DND-41 (cell line): ENCODE measurements at regions not wholly inside any gene's neighbourhood (a gene's known extent, or its start where the extent isn't known, plus 50 kb on each side); places are given as distances from the start of the nearest gene placed in this dataset.

ENCODE experiments used
- ATAC-seq: fragments of 200-7000 bp; cut with Tn5 transposase; 3 replicates; pipeline ENCODE4 v1.9.1; 2021; ENCODE audit warnings: low read depth; ENCODE audit not compliant: insufficient read depth
- DNase-seq: peaks from one replicate; pipeline ENCODE4 v3.0.0-alpha.2; 2020
- H2AFZ ChIP-seq: 2 replicates; pipeline ENCODE4 v1.6.0; 2012; ENCODE audit warnings: low read depth, low read length
- H3K27ac ChIP-seq: 2 replicates; pipeline ENCODE4 v1.5.1; 2012; ENCODE audit warnings: low read length, inconsistent platforms
- H3K27me3 ChIP-seq: fragments of 200-600 bp; sonication (generic); 2 replicates; pipeline ENCODE4 v1.6.0; 2012; ENCODE audit warnings: low read length, mild to moderate bottlenecking, inconsistent platforms; ENCODE audit not compliant: insufficient read depth, poor library complexity
- H3K36me3 ChIP-seq: 2 replicates; pipeline ENCODE4 v1.5.1; 2012; ENCODE audit warnings: low read length, inconsistent platforms; ENCODE audit not compliant: insufficient read depth
- H3K4me1 ChIP-seq: 2 replicates; pipeline ENCODE4 v1.5.1; 2012; ENCODE audit warnings: mild to moderate bottlenecking, low read length; ENCODE audit not compliant: insufficient read depth
- H3K4me2 ChIP-seq: 2 replicates; pipeline ENCODE4 v1.6.0; 2012; ENCODE audit warnings: mild to moderate bottlenecking, moderate library complexity, low read length, inconsistent platforms; ENCODE audit not compliant: insufficient read depth
- H3K4me3 ChIP-seq, 2 experiments: fragments of 200-600 bp in 1 of 2; shearing (Covaris generic) in 1 of 2; 2 replicates each; pipeline ENCODE4 v1.5.1; 2012 to 2016; ENCODE audit warnings: inconsistent platforms in 2 of 2, low read length in 2 of 2, mild to moderate bottlenecking in 2 of 2, low read depth in 1 of 2, moderate library complexity in 1 of 2
- H3K79me2 ChIP-seq: 2 replicates; pipeline ENCODE4 v1.6.0; 2012; ENCODE audit warnings: low read length, inconsistent platforms; ENCODE audit not compliant: insufficient read depth
- H3K9ac ChIP-seq: 2 replicates; pipeline ENCODE4 v1.6.0; 2012; ENCODE audit warnings: low read depth, mild to moderate bottlenecking, inconsistent platforms, low read length, moderate library complexity
- H3K9me3 ChIP-seq: 2 replicates; pipeline ENCODE4 v1.5.1; 2012; ENCODE audit warnings: low read length, moderate library complexity, mild to moderate bottlenecking, inconsistent platforms; ENCODE audit not compliant: insufficient read depth, severe bottlenecking
- H4K20me1 ChIP-seq: 2 replicates; pipeline ENCODE4 v1.6.0; 2012; ENCODE audit warnings: low read length; ENCODE audit not compliant: insufficient read depth
- EZH2 ChIP-seq: IDR thresholded peaks from 3 replicates; pipeline ENCODE4 v1.6.1; 2012; ENCODE audit warnings: borderline replicate concordance, low read depth, mild to moderate bottlenecking, moderate library complexity, low read length, inconsistent platforms; ENCODE audit not compliant: severe bottlenecking
- TF ChIP-seq, protein P1 (sequence below): IDR thresholded peaks from 2 replicates; pipeline ENCODE4 v1.5.1; 2012; ENCODE audit warnings: borderline replicate concordance, low read length, moderate library complexity, mild to moderate bottlenecking; ENCODE audit not compliant: poor library complexity, severe bottlenecking; ENCODE audit errors: extremely low read depth

DNA sequence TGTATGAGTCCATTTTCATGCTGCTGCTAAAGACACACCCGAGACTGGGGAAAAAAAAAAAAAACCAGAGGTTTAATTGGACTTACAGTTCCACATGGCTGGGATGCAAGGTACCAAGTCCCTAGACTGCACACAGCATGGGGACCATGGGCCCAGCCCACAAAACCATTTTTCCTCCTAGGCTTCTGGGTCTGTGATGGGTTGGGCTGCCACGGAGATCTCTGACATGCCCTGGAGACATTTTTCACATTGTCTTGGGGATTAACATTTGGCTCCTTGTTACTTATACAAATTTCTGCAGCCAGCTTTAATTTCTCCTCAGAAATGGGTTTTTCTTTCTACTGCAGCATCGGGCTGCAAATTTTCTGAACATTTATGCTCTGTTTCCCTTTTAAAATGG, 340.3 kb upstream of the NUDT12 start:
- no peaks in the 10 kb centered on the region for H3K9me3 ChIP-seq
- H3K4me2 ChIP-seq, result no peak overlapping the region
- no peak overlapping the region for H3K9ac ChIP-seq
- no peaks in the 10 kb centered on the region for H3K27me3 ChIP-seq
- H4K20me1 ChIP-seq, result no peaks in the 10 kb centered on the region
- no peak overlapping the region for H3K4me3 ChIP-seq
- no peaks in the 10 kb centered on the region for H3K4me1 ChIP-seq
- DNase-seq (no peak), ATAC-seq (no peak)
- H2AFZ ChIP-seq, result no peak overlapping the region
- no peak overlapping the region for H3K27ac ChIP-seq
- no peaks in the 10 kb centered on the region for H3K79me2 ChIP-seq
- TF ChIP-seq, protein P1, sequence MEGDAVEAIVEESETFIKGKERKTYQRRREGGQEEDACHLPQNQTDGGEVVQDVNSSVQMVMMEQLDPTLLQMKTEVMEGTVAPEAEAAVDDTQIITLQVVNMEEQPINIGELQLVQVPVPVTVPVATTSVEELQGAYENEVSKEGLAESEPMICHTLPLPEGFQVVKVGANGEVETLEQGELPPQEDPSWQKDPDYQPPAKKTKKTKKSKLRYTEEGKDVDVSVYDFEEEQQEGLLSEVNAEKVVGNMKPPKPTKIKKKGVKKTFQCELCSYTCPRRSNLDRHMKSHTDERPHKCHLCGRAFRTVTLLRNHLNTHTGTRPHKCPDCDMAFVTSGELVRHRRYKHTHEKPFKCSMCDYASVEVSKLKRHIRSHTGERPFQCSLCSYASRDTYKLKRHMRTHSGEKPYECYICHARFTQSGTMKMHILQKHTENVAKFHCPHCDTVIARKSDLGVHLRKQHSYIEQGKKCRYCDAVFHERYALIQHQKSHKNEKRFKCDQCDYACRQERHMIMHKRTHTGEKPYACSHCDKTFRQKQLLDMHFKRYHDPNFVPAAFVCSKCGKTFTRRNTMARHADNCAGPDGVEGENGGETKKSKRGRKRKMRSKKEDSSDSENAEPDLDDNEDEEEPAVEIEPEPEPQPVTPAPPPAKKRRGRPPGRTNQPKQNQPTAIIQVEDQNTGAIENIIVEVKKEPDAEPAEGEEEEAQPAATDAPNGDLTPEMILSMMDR, result no peak
- TF ChIP-seq EZH2, result no peak
- H3K36me3 ChIP-seq, result no peaks in the 10 kb centered on the region

DNA sequence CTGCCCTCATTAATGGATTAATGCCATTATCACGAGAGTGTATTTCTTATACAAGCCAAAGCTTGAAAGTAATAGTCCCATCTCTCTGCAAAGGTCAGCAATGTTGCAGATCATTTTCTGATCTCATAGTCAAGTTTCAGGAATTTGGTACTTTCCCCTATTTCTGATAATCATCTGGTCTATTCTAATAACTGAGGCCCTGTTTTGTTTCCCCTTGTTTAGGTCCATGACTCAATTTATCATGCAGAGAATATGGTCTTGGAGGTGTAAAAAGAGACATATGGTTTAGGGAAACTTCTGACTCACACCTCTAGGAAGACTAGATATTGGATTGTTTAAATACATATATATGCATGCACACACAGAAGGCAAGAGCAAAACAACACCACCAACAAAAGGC, 339.3 kb upstream of the NUDT12 start:
- H3K27me3 ChIP-seq, result no peaks in the 10 kb centered on the region
- no peak overlapping the region for H2AFZ ChIP-seq
- no peaks in the 10 kb centered on the region for H4K20me1 ChIP-seq
- H3K36me3 ChIP-seq, result no peaks in the 10 kb centered on the region
- no peak overlapping the region for H3K4me2 ChIP-seq
- DNase-seq, result no peak
- H3K79me2 ChIP-seq, result no peaks in the 10 kb centered on the region
- H3K9me3 ChIP-seq, result no peaks in the 10 kb centered on the region
- TF ChIP-seq, protein P1, result no peak
- no peak for TF ChIP-seq EZH2
- no peak overlapping the region for H3K4me3 ChIP-seq
- H3K27ac ChIP-seq, result no peak overlapping the region
- no peaks in the 10 kb centered on the region for H3K4me1 ChIP-seq
- no peak for ATAC-seq
- H3K9ac ChIP-seq, result no peak overlapping the region

DNA sequence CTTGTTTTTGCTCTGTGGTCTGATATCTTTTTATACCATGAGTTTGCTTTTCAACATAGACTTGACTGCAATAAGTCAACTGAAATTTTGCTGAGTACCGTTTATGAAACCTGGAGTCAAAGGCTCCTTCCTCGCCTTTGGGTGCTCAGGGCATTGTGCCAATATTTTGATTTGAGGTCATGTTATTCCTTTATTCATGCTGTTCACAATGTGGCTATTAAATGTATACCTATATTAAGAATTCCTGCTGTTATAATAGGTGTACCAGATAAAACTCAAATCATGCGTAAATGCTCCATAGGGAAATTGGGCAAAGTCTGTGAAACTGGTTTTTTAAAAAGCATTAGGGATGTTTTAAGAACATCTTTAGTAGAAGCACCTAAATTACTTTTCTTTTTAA, 334.0 kb upstream of the NUDT12 start:
- Histone ChIP-seq H3K4me2 (no peak overlapping the region), H2AFZ (no peak overlapping the region), H3K9me3 (no peaks in the 10 kb centered on the region), H3K4me3 (no peak overlapping the region), H3K79me2 (no peaks in the 10 kb centered on the region), H3K9ac (no peak overlapping the region), H3K36me3 (no peaks in the 10 kb centered on the region), H4K20me1 (no peaks in the 10 kb centered on the region), H3K27me3 (no peaks in the 10 kb centered on the region), H3K27ac (no peak overlapping the region), H3K4me1 (no peaks in the 10 kb centered on the region)
- DNase-seq, result no peak
- TF ChIP-seq, protein P1, result no peak
- no peak for TF ChIP-seq EZH2
- ATAC-seq, result no peak

DNA sequence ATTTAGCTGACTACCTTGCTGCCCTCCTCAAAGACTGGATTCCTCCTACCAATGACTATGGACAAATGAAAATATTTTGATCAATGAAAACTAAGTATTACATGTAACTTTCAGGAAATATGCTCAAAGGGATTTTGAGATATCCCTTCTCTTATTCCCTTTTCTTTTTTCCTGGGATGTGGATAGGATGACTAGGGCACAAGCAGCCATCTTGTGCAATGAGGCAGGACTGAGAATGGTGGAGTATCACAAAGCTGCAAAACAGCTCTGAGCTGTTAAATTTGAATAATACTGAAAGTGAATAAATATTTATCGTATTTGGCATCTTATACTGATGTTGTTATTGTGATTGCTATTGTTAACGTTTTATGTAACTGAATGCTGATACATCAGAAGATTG, 333.1 kb upstream of the NUDT12 start:
- no peak overlapping the region for H3K27ac ChIP-seq
- no peak overlapping the region for H2AFZ ChIP-seq
- H3K4me2 ChIP-seq, result no peak overlapping the region
- H4K20me1 ChIP-seq, result no peaks in the 10 kb centered on the region
- H3K36me3 ChIP-seq, result no peaks in the 10 kb centered on the region
- H3K9ac ChIP-seq, result no peak overlapping the region
- no peaks in the 10 kb centered on the region for H3K79me2 ChIP-seq
- no peaks in the 10 kb centered on the region for H3K9me3 ChIP-seq
- no peaks in the 10 kb centered on the region for H3K27me3 ChIP-seq
- DNase-seq, result no peak
- no peak overlapping the region for H3K4me3 ChIP-seq
- no peaks in the 10 kb centered on the region for H3K4me1 ChIP-seq
- ATAC-seq, result no peak
- TF ChIP-seq, protein P1, result no peak
- TF ChIP-seq EZH2, result no peak
